SU-DHL-6 (cell line): ENCODE measurements at regions not wholly inside any gene's neighbourhood (a gene's known extent, or its start where the extent isn't known, plus 50 kb on each side); places are given as distances from the start of the nearest gene placed in this dataset.

Experiments used
- H2AFZ ChIP-seq: fragments of 200-600 bp; sonication (generic); 2 replicates; pipeline ENCODE4 v1.6.1; 2014; ENCODE audit warnings: low read depth, mild to moderate bottlenecking, moderate library complexity, mixed read lengths, antibody characterized with exemption, low read length; ENCODE audit not compliant: severe bottlenecking
- H3F3A ChIP-seq: fragments of 200-600 bp; shearing (Covaris generic); 2 replicates; pipeline ENCODE4 v1.6.0; 2016; ENCODE audit warnings: antibody characterized with exemption, mild to moderate bottlenecking; ENCODE audit not compliant: insufficient read depth
- H3K27ac ChIP-seq: fragments of 200-600 bp; sonication (generic); 2 replicates; pipeline ENCODE4 v1.5.1; 2016; ENCODE audit warnings: low read depth, mild to moderate bottlenecking, low read length, moderate library complexity, mixed read lengths
- H3K27me3 ChIP-seq: fragments of 200-600 bp; sonication (generic), shearing (Covaris generic); 2 replicates; pipeline ENCODE4 v1.6.0; 2014; ENCODE audit warnings: mild to moderate bottlenecking, low read length
- H3K36me3 ChIP-seq: fragments of 200-600 bp; sonication (generic); 2 replicates; pipeline ENCODE4 v1.6.1; 2014; ENCODE audit warnings: mild to moderate bottlenecking, low read length, mixed read lengths
- H3K4me2 ChIP-seq: fragments of 300-600, 200-600 bp; shearing (Covaris generic), sonication (generic); 2 replicates; pipeline ENCODE4 v1.6.0; 2014; ENCODE audit warnings: low read length, low read depth, mild to moderate bottlenecking; ENCODE audit not compliant: poor library complexity, severe bottlenecking
- H3K4me3 ChIP-seq: fragments of 200-600 bp; sonication (generic); 2 replicates; pipeline ENCODE4 v1.5.1; 2014; ENCODE audit warnings: antibody characterized with exemption, low read length, mild to moderate bottlenecking, mixed read lengths; ENCODE audit not compliant: insufficient read depth, poor library complexity, severe bottlenecking
- H3K79me2 ChIP-seq: fragments of 200-600 bp; sonication (generic); 2 replicates; pipeline ENCODE4 v1.6.1; 2014; ENCODE audit warnings: mild to moderate bottlenecking, low read length, moderate library complexity; ENCODE audit not compliant: insufficient read depth
- H3K9ac ChIP-seq: fragments of 200-600 bp; sonication (generic); 2 replicates; pipeline ENCODE4 v1.7.0; 2014; ENCODE audit warnings: mild to moderate bottlenecking, low read length
- H3K9me2 ChIP-seq: fragments of 200-600 bp; sonication (generic); replicated peaks from 2 replicates; pipeline ENCODE4 v1.6.1; 2014; ENCODE audit warnings: low read length; ENCODE audit not compliant: insufficient read depth
- H3K9me3 ChIP-seq: fragments of 200-600 bp; sonication (generic); 2 replicates; pipeline ENCODE4 v1.6.1; 2014; ENCODE audit warnings: low read length, mixed read lengths; ENCODE audit not compliant: insufficient read depth
- H4K20me1 ChIP-seq: fragments of 200-600 bp; sonication (generic); 2 replicates; pipeline ENCODE4 v1.6.1; 2014; ENCODE audit warnings: low read depth, mild to moderate bottlenecking, antibody characterized with exemption, low read length, moderate library complexity, mixed read lengths
- EZH2phosphoT487 ChIP-seq: fragments of 200-600 bp; sonication (generic), shearing (Covaris generic); conservative IDR thresholded peaks from 2 replicates; pipeline ENCODE4 v1.6.1; 2018; ENCODE audit warnings: mild to moderate bottlenecking, antibody characterized with exemption, low read length, moderate library complexity, mixed read lengths
- TF ChIP-seq, protein P1 (sequence below): fragments of 200-600 bp; sonication (generic); IDR thresholded peaks from one replicate; pipeline ENCODE4 v1.5.1; 2017; ENCODE audit warnings: antibody characterized with exemption, mild to moderate bottlenecking, low read length, moderate library complexity; ENCODE audit not compliant: insufficient read depth, poor library complexity, severe bottlenecking

DNA sequence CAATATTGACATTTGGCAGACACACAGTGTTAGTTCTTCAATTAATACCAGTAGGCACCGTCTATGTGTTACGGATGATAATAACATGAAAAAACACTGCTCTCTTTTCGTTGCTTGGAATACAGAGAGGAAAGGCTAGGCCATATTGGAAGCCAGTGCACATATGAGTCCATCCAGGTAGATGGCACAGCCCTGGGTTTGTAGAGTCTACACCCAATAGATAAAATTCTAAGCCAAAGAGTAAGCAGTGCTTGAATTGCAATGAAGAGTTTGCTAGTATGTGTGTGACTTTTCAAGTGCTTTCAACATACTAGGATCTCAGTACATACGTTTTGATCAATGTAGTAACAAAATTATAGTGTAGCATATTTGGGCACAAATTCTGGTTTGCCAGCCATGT, 243.3 kb upstream of the AVPR1A start:
- Histone ChIP-seq H3K9me3 (no peaks in the 10 kb centered on the region), H3K27me3 (no peaks in the 10 kb centered on the region)
- no peak for TF ChIP-seq EZH2phosphoT487
- TF ChIP-seq, protein P1, sequence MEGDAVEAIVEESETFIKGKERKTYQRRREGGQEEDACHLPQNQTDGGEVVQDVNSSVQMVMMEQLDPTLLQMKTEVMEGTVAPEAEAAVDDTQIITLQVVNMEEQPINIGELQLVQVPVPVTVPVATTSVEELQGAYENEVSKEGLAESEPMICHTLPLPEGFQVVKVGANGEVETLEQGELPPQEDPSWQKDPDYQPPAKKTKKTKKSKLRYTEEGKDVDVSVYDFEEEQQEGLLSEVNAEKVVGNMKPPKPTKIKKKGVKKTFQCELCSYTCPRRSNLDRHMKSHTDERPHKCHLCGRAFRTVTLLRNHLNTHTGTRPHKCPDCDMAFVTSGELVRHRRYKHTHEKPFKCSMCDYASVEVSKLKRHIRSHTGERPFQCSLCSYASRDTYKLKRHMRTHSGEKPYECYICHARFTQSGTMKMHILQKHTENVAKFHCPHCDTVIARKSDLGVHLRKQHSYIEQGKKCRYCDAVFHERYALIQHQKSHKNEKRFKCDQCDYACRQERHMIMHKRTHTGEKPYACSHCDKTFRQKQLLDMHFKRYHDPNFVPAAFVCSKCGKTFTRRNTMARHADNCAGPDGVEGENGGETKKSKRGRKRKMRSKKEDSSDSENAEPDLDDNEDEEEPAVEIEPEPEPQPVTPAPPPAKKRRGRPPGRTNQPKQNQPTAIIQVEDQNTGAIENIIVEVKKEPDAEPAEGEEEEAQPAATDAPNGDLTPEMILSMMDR = no peak

DNA sequence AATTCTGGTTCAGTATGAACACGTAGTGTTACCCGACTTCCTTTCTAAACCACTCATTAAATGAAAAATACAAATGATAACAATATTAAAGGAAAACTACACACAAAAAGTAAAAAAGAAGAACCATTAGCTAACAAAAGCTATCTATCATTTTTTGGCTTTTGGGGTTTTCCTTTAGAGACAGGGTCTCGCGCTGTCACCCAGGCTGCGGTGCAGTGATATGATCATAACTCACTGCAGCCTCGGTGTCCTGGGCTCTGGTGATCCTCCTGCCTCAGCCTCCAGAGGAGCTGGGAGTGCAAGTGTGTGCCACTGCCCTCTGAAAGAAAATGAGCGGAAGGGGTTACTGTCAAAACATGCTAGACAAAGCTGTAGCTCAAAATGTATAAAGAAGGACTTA, 238.2 kb upstream of the AVPR1A start:
- no peak overlapping the region for H3K4me3 ChIP-seq
- no peaks in the 10 kb centered on the region for H4K20me1 ChIP-seq
- H3K9ac ChIP-seq = no peak overlapping the region
- H3K4me2 ChIP-seq = no peak overlapping the region
- H3K36me3 ChIP-seq = no peaks in the 10 kb centered on the region
- H3K27me3 ChIP-seq = no peaks in the 10 kb centered on the region
- H3K27ac ChIP-seq = no peak overlapping the region
- no peaks in the 10 kb centered on the region for H3K79me2 ChIP-seq
- H2AFZ ChIP-seq = no peak overlapping the region
- no peaks in the 10 kb centered on the region for H3F3A ChIP-seq
- H3K9me3 ChIP-seq = no peaks in the 10 kb centered on the region
- TF ChIP-seq, protein P1 = no peak
- H3K9me2 ChIP-seq = no peaks in the 10 kb centered on the region

More for the DNA sequence above, 243.3 kb upstream of the AVPR1A start:
- no peaks in the 10 kb centered on the region for H3K79me2 ChIP-seq
- no peak overlapping the region for H2AFZ ChIP-seq
- no peak overlapping the region for H3K4me3 ChIP-seq
- H3K9me2 ChIP-seq = no peaks in the 10 kb centered on the region
- H4K20me1 ChIP-seq = no peaks in the 10 kb centered on the region
- H3K9ac ChIP-seq = no peak overlapping the region
- no peak overlapping the region for H3K27ac ChIP-seq
- no peak overlapping the region for H3K4me2 ChIP-seq
- no peaks in the 10 kb centered on the region for H3F3A ChIP-seq
- H3K36me3 ChIP-seq = no peaks in the 10 kb centered on the region

DNA sequence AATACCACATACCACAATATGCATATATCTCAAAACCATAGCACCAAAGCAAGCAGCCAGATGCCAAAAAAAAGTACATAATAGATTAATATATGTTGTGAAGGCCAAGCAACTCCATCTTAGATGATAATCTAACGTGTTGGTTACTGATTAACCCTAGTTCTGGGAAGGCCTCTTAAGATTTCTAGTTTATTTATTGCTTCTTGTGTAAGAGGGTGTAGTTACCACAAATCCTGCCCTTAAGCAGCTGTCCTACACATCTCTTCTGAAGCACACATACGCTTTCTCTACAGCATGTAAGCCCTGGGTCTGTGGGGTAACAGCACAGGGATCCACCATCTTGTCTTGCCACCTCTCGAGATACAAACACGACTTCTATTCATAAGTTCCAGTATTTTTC, 236.8 kb upstream of the AVPR1A start:
- H2AFZ ChIP-seq = no peak overlapping the region
- H3K4me2 ChIP-seq = no peak overlapping the region

More for the DNA sequence above, 236.8 kb upstream of the AVPR1A start:
- Histone ChIP-seq H3K36me3 (no peaks in the 10 kb centered on the region), H3K9ac (no peak overlapping the region), H3F3A (no peaks in the 10 kb centered on the region), H3K27ac (no peak overlapping the region), H3K79me2 (no peaks in the 10 kb centered on the region), H3K9me2 (no peaks in the 10 kb centered on the region), H3K4me3 (no peak overlapping the region), H3K27me3 (no peaks in the 10 kb centered on the region), H3K9me3 (no peaks in the 10 kb centered on the region), H4K20me1 (no peaks in the 10 kb centered on the region)
- TF ChIP-seq, protein P1 = no peak
- no peak for TF ChIP-seq EZH2phosphoT487
